WTC11 (cell line): ENCODE measurements at regions not wholly inside any gene's neighbourhood (a gene's known extent, or its start where the extent isn't known, plus 50 kb on each side); places are given as distances from the start of the nearest gene placed in this dataset.

Experiments used
- ATAC-seq: fragments of 200-7000 bp; cut with Tn5 transposase; 2 replicates; pipeline ENCODE4 v1.10.0; 2021; ENCODE audit warnings: mild to moderate bottlenecking, moderate library complexity
- CTCF ChIA-PET: fragments of 300-600 bp; sonication (Branson Sonifier 250); formaldehyde crosslinking; loops from one replicate; lab custom pipeline; 2021; ENCODE audit warnings: antibody characterized with exemption; lab: Charles Lee
- POLR2A ChIA-PET: fragments of 350-600 bp; sonication (Branson Sonifier 250); formaldehyde crosslinking; loops from one replicate; lab custom pipeline; 2021; ENCODE audit warnings: antibody characterized with exemption; lab: Charles Lee
- DNase-seq: peaks from one replicate; pipeline ENCODE4 v3.0.0; 2021; ENCODE audit warnings: low spot score
- H3K27ac Mint-ChIP-seq: 2 replicates; pipeline ENCODE4 v1.8.0; 2021; ENCODE audit warnings: mixed read lengths
- H3K27me3 Mint-ChIP-seq: 2 replicates; pipeline ENCODE4 v1.8.0; 2021; ENCODE audit warnings: low read depth, mild to moderate bottlenecking, moderate library complexity, mixed read lengths
- H3K36me3 Mint-ChIP-seq: 2 replicates; pipeline ENCODE4 v1.8.0; 2021; ENCODE audit warnings: mixed read lengths
- H3K4me1 Mint-ChIP-seq: 2 replicates; pipeline ENCODE4 v1.8.0; 2022; ENCODE audit warnings: mixed read lengths
- H3K4me3 Mint-ChIP-seq: 2 replicates; pipeline ENCODE4 v1.8.0; 2021; ENCODE audit warnings: mild to moderate bottlenecking, moderate library complexity, mixed read lengths
- H3K9me3 Mint-ChIP-seq: 2 replicates; pipeline ENCODE4 v1.8.0; 2021; ENCODE audit warnings: mixed read lengths
- ATF2 ChIP-seq: sonication (generic); formaldehyde crosslinking; IDR thresholded peaks from 2 replicates; pipeline ENCODE4 v1.8.1; 2022; ENCODE audit warnings: low read depth, missing genetic modification reagents, borderline replicate concordance
- CTCF ChIP-seq: fragments of 200-600 bp; IDR thresholded peaks from 2 replicates; pipeline ENCODE4 v1.8.0; 2022; ENCODE audit warnings: antibody characterized with exemption
- FOXJ3 ChIP-seq: sonication (generic); formaldehyde crosslinking; IDR thresholded peaks from 2 replicates; pipeline ENCODE4 v1.9.0; 2021; ENCODE audit warnings: missing genetic modification reagents, mild to moderate bottlenecking, borderline replicate concordance
- GTF2I ChIP-seq: fragments of 250-450 bp; sonication (Bioruptor Pico); conservative IDR thresholded peaks from 2 replicates; pipeline ENCODE4 v1.4.0; 2021; ENCODE audit warnings: mild to moderate bottlenecking
- IRF2 ChIP-seq: sonication (generic); formaldehyde crosslinking; IDR thresholded peaks from 2 replicates; pipeline ENCODE4 v1.8.0; 2022; ENCODE audit warnings: low read depth, missing genetic modification reagents, borderline replicate concordance
- JAZF1 ChIP-seq: fragments of 250-450 bp; sonication (Bioruptor Pico); IDR thresholded peaks from 2 replicates; pipeline ENCODE4 v1.9.0; 2021; ENCODE audit warnings: moderate library complexity, mild to moderate bottlenecking, inconsistent platforms
- MXD4 ChIP-seq: fragments of 250-450 bp; sonication (Bioruptor Pico); IDR thresholded peaks from 2 replicates; pipeline ENCODE4 v1.8.0; 2021; ENCODE audit warnings: mild to moderate bottlenecking, moderate library complexity, borderline replicate concordance
- TEAD1 ChIP-seq: sonication (generic); formaldehyde crosslinking; IDR thresholded peaks from 2 replicates; pipeline ENCODE4 v1.8.0; 2022; ENCODE audit warnings: mild to moderate bottlenecking, missing genetic modification reagents
- ZNF263 ChIP-seq: sonication (generic); formaldehyde crosslinking; IDR thresholded peaks from 2 replicates; pipeline ENCODE4 v1.8.1; 2022; ENCODE audit warnings: low read depth, mild to moderate bottlenecking, moderate library complexity, missing genetic modification reagents
- ZNF396 ChIP-seq: fragments of 250-450 bp; sonication (Bioruptor Pico); IDR thresholded peaks from 2 replicates; pipeline ENCODE4 v1.8.0; 2021; ENCODE audit warnings: mild to moderate bottlenecking, moderate library complexity, borderline replicate concordance
- ZNF671 ChIP-seq: fragments of 250-450 bp; sonication (Bioruptor Pico); IDR thresholded peaks from 2 replicates; pipeline ENCODE4 v1.8.0; 2021; ENCODE audit warnings: mild to moderate bottlenecking
- TF ChIP-seq, protein P1 (sequence below): sonication (generic); formaldehyde crosslinking; conservative IDR thresholded peaks from 2 replicates; pipeline ENCODE4 v1.8.1; 2023; ENCODE audit warnings: mild to moderate bottlenecking, low read depth, missing genetic modification reagents, moderate library complexity
- TF ChIP-seq, protein P2 (sequence below): fragments of 250-450 bp; sonication (Bioruptor Pico); IDR thresholded peaks from 2 replicates; pipeline ENCODE4 v2.1.2; 2022; ENCODE audit warnings: mild to moderate bottlenecking, moderate library complexity
- TF ChIP-seq, protein P3 (sequence below): sonication (generic); formaldehyde crosslinking; IDR thresholded peaks from 2 replicates; pipeline ENCODE4 v1.8.1; 2022; ENCODE audit warnings: mild to moderate bottlenecking, moderate library complexity, missing genetic modification reagents

GRCh38 chr2:58721912-58722591, 480.9 kb upstream of the FANCL start (continued):
- TF ChIP-seq, protein P1, sequence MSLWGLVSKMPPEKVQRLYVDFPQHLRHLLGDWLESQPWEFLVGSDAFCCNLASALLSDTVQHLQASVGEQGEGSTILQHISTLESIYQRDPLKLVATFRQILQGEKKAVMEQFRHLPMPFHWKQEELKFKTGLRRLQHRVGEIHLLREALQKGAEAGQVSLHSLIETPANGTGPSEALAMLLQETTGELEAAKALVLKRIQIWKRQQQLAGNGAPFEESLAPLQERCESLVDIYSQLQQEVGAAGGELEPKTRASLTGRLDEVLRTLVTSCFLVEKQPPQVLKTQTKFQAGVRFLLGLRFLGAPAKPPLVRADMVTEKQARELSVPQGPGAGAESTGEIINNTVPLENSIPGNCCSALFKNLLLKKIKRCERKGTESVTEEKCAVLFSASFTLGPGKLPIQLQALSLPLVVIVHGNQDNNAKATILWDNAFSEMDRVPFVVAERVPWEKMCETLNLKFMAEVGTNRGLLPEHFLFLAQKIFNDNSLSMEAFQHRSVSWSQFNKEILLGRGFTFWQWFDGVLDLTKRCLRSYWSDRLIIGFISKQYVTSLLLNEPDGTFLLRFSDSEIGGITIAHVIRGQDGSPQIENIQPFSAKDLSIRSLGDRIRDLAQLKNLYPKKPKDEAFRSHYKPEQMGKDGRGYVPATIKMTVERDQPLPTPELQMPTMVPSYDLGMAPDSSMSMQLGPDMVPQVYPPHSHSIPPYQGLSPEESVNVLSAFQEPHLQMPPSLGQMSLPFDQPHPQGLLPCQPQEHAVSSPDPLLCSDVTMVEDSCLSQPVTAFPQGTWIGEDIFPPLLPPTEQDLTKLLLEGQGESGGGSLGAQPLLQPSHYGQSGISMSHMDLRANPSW (CRISPR knock-in tag), result no peak
- TF ChIP-seq ZNF263 (no peak), ZNF396 (CRISPR knock-in tag) (no peak), IRF2 (no peak), FOXJ3 (no peak)
- TF ChIP-seq, protein P2, sequence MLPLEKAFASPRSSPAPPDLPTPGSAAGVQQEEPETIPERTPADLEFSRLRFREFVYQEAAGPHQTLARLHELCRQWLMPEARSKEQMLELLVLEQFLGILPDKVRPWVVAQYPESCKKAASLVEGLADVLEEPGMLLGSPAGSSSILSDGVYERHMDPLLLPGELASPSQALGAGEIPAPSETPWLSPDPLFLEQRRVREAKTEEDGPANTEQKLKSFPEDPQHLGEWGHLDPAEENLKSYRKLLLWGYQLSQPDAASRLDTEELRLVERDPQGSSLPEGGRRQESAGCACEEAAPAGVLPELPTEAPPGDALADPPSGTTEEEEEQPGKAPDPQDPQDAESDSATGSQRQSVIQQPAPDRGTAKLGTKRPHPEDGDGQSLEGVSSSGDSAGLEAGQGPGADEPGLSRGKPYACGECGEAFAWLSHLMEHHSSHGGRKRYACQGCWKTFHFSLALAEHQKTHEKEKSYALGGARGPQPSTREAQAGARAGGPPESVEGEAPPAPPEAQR (CRISPR knock-in tag), result no peak
- TF ChIP-seq, protein P3, sequence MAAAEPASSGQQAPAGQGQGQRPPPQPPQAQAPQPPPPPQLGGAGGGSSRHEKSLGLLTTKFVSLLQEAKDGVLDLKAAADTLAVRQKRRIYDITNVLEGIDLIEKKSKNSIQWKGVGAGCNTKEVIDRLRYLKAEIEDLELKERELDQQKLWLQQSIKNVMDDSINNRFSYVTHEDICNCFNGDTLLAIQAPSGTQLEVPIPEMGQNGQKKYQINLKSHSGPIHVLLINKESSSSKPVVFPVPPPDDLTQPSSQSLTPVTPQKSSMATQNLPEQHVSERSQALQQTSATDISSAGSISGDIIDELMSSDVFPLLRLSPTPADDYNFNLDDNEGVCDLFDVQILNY (CRISPR knock-in tag), result no peak

DNA sequence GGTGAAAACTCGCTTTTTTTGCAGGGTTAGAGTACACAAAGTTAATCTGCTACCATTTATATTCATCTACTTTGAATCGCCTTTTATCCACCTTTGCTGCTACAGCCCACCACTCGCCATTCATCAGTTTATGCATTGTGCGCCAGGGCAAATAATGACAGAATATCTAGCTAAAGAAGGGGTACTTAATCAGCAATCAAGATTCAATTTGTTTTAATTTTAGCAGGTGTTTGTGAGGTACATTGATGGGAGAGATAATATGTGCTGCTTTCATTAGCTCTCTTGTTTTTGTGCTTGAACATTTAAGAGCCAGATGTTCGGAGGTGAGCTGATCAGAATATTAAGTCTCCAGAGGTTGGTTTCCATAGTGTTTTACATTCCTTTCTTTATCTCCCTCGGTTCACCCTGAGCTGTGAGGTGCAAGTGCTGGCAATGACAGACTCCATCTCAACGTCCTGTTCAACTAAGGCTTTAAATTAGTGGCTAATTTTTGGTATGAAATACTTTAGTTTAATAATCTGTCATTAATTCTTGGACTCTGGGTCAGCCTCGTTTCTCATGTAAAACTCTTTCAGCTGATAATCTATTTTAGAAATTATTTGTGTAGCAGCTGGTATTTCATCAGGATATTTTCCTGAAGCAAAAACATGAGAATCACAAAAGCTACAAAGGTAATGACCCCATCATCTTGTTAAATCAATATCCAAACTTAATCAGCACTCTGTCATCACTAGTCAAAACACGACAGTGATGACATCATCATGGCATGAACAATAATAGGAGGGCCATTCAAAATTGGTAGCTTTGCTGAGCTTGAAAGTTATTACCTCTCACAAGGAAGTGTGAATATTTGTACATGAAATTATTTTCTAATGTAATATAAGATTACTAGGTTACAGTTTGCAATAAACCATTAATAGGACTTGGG, 479.9 kb upstream of the FANCL start:
- ATAC-seq (peak; percentile 78), DNase-seq (no peak)
- no peaks in the 10 kb centered on the region for H3K9me3 Mint-ChIP-seq
- ChIA-PET POLR2A (interaction anchor here (0.7 kb wide), 1 partner anchor 555 kb away, joined by 8 read pairs; no protein-coding TSS in a partner anchor), CTCF (interaction anchor here (0.6 to 1.7 kb wide), 3 partner anchors 13 to 362 kb away, joined by 3 to 5 read pairs (median 4); no protein-coding TSS in a partner anchor)
- TF ChIP-seq GTF2I, result no peak
- no peak for TF ChIP-seq JAZF1
- no peak for TF ChIP-seq ZNF671 (CRISPR knock-in tag)
- no peak for TF ChIP-seq ZNF263
- TF ChIP-seq MXD4 (CRISPR knock-in tag), result no peak
- no peak for TF ChIP-seq CTCF
- TF ChIP-seq ATF2, result no peak
- TF ChIP-seq TEAD1 (CRISPR knock-in tag), result no peak
- H3K36me3 Mint-ChIP-seq, result no peaks in the 10 kb centered on the region
- peak overlapping the region; percentile 23; the same call in 1 of the 2 replicates for H3K27ac Mint-ChIP-seq
- peaks cover 16% of the 10 kb centered on the region for H3K4me1 Mint-ChIP-seq
- no peaks in the 10 kb centered on the region for H3K27me3 Mint-ChIP-seq
- H3K4me3 Mint-ChIP-seq, result no peak overlapping the region
